ENCODE measurements at regions not wholly inside any gene's neighbourhood (a gene's known extent, or its start where the extent isn't known, plus 50 kb on each side); places are given as distances from the start of the nearest gene placed in this dataset.

DNA sequence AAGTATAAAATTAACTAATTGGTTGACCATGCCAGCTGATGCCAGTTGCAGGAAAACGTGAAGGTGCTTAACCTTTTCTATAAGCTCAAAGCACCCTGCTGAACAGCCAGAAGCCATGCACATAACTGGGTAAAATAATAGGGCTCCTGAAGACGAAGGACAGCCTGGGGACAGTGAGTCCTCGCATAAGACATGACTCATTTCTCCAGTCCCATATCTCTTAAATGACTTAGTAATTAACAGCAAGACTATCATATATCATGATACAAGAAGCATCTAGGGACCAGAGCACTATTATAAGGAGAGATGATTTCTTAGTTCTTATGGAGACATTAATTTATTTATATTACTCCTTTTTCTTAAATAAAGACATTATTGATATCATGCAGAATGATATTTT is 100.5 kb upstream of the DOK6 start:
- no TSS peak for BruUV-seq (replicated peaks)
- CTCF ChIA-PET (ENCODE audit: unreplicated experiment) = no interaction called here

DNA sequence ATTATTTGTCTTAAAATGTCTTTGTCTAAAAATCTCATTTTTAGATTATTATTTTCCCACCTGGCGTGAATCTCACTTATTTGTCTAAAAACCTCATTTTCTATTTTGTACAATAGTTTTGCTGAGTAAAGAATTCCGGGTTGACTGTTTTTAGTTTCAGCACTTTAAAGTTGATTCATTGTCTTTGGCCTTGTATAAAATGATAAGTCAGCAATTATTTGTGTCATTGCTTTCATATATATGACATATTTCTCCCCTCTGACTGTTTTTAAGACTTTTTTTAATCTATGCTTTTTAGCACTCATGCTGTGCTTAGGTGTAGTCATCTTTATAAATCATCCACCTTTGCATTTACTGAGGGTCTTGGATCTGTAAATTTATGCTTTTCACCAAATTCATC is 92.1 kb upstream of the DOK6 start:
- ChIA-PET CTCF (ENCODE audit: unreplicated experiment) (no interaction called here), POLR2A (no interaction called here)
- H3K79me2 ChIP-seq (ENCODE audit: insufficient read depth, low read depth, low read length) = no peaks in the 10 kb centered on the region
- no peaks in the 10 kb centered on the region for H3K36me3 ChIP-seq (ENCODE audit: insufficient read depth, low read length)
- no peak for DNase-seq (ENCODE audit: low spot score)
- H3K9me2 ChIP-seq (ENCODE audit: insufficient read depth, low read length) = no peaks in the 10 kb centered on the region
- no peaks in the 10 kb centered on the region for H4K20me1 ChIP-seq (ENCODE audit: insufficient read depth, low read length)
- no peak overlapping the region for H3K4me2 ChIP-seq (ENCODE audit: low read length)
- no peaks in the 10 kb centered on the region for H3K4me1 ChIP-seq (ENCODE audit: insufficient read depth, low read length, poor library complexity, severe bottlenecking)
- TF ChIP-seq, protein P1, sequence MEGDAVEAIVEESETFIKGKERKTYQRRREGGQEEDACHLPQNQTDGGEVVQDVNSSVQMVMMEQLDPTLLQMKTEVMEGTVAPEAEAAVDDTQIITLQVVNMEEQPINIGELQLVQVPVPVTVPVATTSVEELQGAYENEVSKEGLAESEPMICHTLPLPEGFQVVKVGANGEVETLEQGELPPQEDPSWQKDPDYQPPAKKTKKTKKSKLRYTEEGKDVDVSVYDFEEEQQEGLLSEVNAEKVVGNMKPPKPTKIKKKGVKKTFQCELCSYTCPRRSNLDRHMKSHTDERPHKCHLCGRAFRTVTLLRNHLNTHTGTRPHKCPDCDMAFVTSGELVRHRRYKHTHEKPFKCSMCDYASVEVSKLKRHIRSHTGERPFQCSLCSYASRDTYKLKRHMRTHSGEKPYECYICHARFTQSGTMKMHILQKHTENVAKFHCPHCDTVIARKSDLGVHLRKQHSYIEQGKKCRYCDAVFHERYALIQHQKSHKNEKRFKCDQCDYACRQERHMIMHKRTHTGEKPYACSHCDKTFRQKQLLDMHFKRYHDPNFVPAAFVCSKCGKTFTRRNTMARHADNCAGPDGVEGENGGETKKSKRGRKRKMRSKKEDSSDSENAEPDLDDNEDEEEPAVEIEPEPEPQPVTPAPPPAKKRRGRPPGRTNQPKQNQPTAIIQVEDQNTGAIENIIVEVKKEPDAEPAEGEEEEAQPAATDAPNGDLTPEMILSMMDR (conservative IDR thresholded peaks at IDR 0.05; ENCODE audit: low read length) = no peak
- no TSS peak for BruUV-seq (replicated peaks)
- intact Hi-C loops (cut with micrococcal nuclease; ENCODE audit: unreplicated experiment) = no loop called here
- no peak overlapping the region for H2AFZ ChIP-seq (ENCODE audit: low read length)
- no peaks in the 10 kb centered on the region for H3K9me3 ChIP-seq (ENCODE audit: low read length)
- no peak overlapping the region for H3K27ac ChIP-seq (ENCODE audit: low read depth, low read length, poor library complexity, severe bottlenecking)
- H3K4me3 ChIP-seq (ENCODE audit: low read depth, low read length, poor library complexity, severe bottlenecking) = no peak overlapping the region

More for the DNA sequence above, 100.5 kb upstream of the DOK6 start:
- Histone ChIP-seq H2AFZ (ENCODE audit: low read length) (no peak overlapping the region), H3K4me3 (ENCODE audit: low read depth, low read length, poor library complexity, severe bottlenecking) (no peak overlapping the region), H3K4me1 (ENCODE audit: insufficient read depth, low read length, poor library complexity, severe bottlenecking) (no peaks in the 10 kb centered on the region), H3K9me2 (ENCODE audit: insufficient read depth, low read length) (no peaks in the 10 kb centered on the region), H3K79me2 (ENCODE audit: insufficient read depth, low read depth, low read length) (no peaks in the 10 kb centered on the region), H4K20me1 (ENCODE audit: insufficient read depth, low read length) (no peaks in the 10 kb centered on the region), H3K9me3 (ENCODE audit: low read length) (no peaks in the 10 kb centered on the region), H3K4me2 (ENCODE audit: low read length) (no peak overlapping the region), H3K36me3 (ENCODE audit: insufficient read depth, low read length) (no peaks in the 10 kb centered on the region), H3K27ac (ENCODE audit: low read depth, low read length, poor library complexity, severe bottlenecking) (no peak overlapping the region)
- TF ChIP-seq, protein P1 (conservative IDR thresholded peaks at IDR 0.05; ENCODE audit: low read length) = no peak
- no peak for TF ChIP-seq EZH2phosphoT487 (IDR thresholded peaks at IDR 0.05; ENCODE audit: borderline replicate concordance, low read depth, low read length)
- DNase-seq (ENCODE audit: low spot score) = no peak
- intact Hi-C loops (cut with micrococcal nuclease; ENCODE audit: unreplicated experiment) = no loop called here
- POLR2A ChIA-PET = no interaction called here

DNA sequence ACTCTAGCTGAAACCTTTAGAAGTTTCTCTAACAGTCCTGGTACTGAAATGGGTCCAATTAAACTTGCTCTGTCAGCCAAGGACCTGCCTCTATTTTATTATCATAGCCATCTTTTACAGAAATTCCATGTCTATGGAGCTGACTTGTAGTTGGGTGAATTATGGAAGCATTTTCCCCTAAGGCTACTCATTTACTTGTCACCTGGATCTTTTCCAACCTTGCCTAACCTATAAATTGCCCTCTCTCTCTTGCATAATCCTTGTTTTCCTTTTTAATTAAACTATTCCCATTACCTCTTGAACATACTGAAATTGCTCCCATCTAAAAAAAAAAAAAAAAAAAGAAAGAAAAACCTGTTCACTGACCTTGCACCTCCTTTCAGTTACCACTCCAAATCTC is 74.6 kb upstream of the DOK6 start:
- Histone ChIP-seq H3K27ac (ENCODE audit: low read depth, low read length, poor library complexity, severe bottlenecking) (no peak overlapping the region), H2AFZ (ENCODE audit: low read length) (no peak overlapping the region), H4K20me1 (ENCODE audit: insufficient read depth, low read length) (no peaks in the 10 kb centered on the region), H3K36me3 (ENCODE audit: insufficient read depth, low read length) (no peaks in the 10 kb centered on the region), H3K79me2 (ENCODE audit: insufficient read depth, low read depth, low read length) (no peaks in the 10 kb centered on the region), H3K4me2 (ENCODE audit: low read length) (no peak overlapping the region), H3K4me1 (ENCODE audit: insufficient read depth, low read length, poor library complexity, severe bottlenecking) (no peaks in the 10 kb centered on the region), H3K9me2 (ENCODE audit: insufficient read depth, low read length) (no peaks in the 10 kb centered on the region), H3K9me3 (ENCODE audit: low read length) (no peaks in the 10 kb centered on the region), H3K4me3 (ENCODE audit: low read depth, low read length, poor library complexity, severe bottlenecking) (no peak overlapping the region)
- ChIA-PET CTCF (ENCODE audit: unreplicated experiment) (no interaction called here), POLR2A (no interaction called here)
- no peak for TF ChIP-seq EZH2phosphoT487 (IDR thresholded peaks at IDR 0.05; ENCODE audit: borderline replicate concordance, low read depth, low read length)
- TF ChIP-seq, protein P1 (conservative IDR thresholded peaks at IDR 0.05; ENCODE audit: low read length) = no peak
- no TSS peak for BruUV-seq (replicated peaks)
- no peak for DNase-seq (ENCODE audit: low spot score)
- intact Hi-C loops (cut with micrococcal nuclease; ENCODE audit: unreplicated experiment) = no loop called here
